GM19467 (cell line): ENCODE measurements at regions not wholly inside any gene's neighbourhood (a gene's known extent, or its start where the extent isn't known, plus 50 kb on each side); places are given as distances from the start of the nearest gene placed in this dataset.
A peak's percentile ranks its signal among the peaks of the same experiment; 100 is the strongest.
"Not testable (repeated sequence)": the region's sequence is repeated elsewhere in the genome, so short reads cannot be mapped to it uniquely, and the experiment has no call there.

Experiments used
- ATAC-seq: cut with Tn5 transposase; IDR thresholded peaks from one replicate; pipeline ENCODE4 v1.9.1; 2021; ENCODE audit warnings: mild to moderate bottlenecking, moderate library complexity; ENCODE audit not compliant: unreplicated experiment

- ATAC-seq: no peak
Observed at GRCh38 chr9:83191154-83191553, 128.2 kb upstream of the RASEF start.

- ATAC-seq: not testable (repeated sequence)
Observed at GRCh38 chr9:83189026-83189425, 126.1 kb upstream of the RASEF start.

- ATAC-seq: no peak
Observed at GRCh38 chr9:83188277-83188676, 125.3 kb upstream of the RASEF start.

- no peak for ATAC-seq
Observed at GRCh38 chr9:83186155-83186737, 123.3 kb upstream of the RASEF start.

- ATAC-seq: no peak
Observed at GRCh38 chr9:83185488-83186154, 122.7 kb upstream of the RASEF start.

GRCh38 chr9:83183621-83184020, 120.7 kb upstream of the RASEF start:
- no peak for ATAC-seq

- no peak for ATAC-seq
Observed at GRCh38 chr9:83182071-83182470, 119.1 kb upstream of the RASEF start.

GRCh38 chr9:83178717-83179116, 115.8 kb upstream of the RASEF start:
- ATAC-seq: no peak

- ATAC-seq: no peak
Observed at GRCh38 chr9:83177747-83178146, 114.8 kb upstream of the RASEF start.

GRCh38 chr9:83167126-83167525, 104.2 kb upstream of the RASEF start:
- no peak for ATAC-seq

- no peak for ATAC-seq
Observed at GRCh38 chr9:83166372-83166771, 103.4 kb upstream of the RASEF start.

GRCh38 chr9:83155733-83156132, 92.8 kb upstream of the RASEF start:
- ATAC-seq: no peak

- peak; percentile 33 for ATAC-seq
Observed at GRCh38 chr9:83154821-83155220, 91.9 kb upstream of the RASEF start.

- peak; percentile 95 for ATAC-seq
Observed at GRCh38 chr9:83154087-83154736, 91.3 kb upstream of the RASEF start.

- ATAC-seq: no peak
Observed at GRCh38 chr9:83153030-83153429, 90.1 kb upstream of the RASEF start.

GRCh38 chr9:83151627-83152137, 88.7 kb upstream of the RASEF start:
- ATAC-seq: no peak

GRCh38 chr9:83147315-83148149, 84.6 kb upstream of the RASEF start:
- ATAC-seq: no peak

GRCh38 chr9:83146325-83146724, 83.4 kb upstream of the RASEF start:
- no peak for ATAC-seq

- ATAC-seq: no peak
Observed at GRCh38 chr9:83144492-83144891, 81.5 kb upstream of the RASEF start.

GRCh38 chr9:83142389-83142788, 79.4 kb upstream of the RASEF start:
- no peak for ATAC-seq

GRCh38 chr9:83141887-83142286, 78.9 kb upstream of the RASEF start:
- ATAC-seq: no peak
